ENCODE measurements at regions not wholly inside any gene's neighbourhood (a gene's known extent, or its start where the extent isn't known, plus 50 kb on each side); places are given as distances from the start of the nearest gene placed in this dataset.
"Not testable (repeated sequence)": the region's sequence is repeated elsewhere in the genome, so short reads cannot be mapped to it uniquely, and the experiment has no call there.

DNA sequence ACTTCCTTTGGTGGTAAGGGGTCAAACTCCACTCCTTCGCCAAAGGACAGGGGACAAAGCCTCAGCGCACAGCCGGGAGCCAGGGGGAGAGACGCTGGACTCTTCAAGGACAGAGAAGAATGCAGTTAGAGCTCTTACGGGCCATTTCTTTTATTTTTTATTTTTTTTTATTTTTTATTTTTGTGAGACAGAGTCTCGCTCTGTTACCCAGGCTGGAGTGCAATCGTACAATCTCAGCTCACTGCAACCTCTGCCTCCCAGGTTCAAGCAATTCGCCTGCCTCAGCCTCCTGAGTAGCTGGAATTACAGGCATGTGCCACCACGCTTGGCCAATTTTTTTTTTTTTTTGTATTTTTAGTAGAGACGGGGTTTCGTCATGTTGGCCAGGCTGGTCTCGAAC is 93.2 kb upstream of the RPH3AL start, which contains the start of gene RFLNB:
RFLNB (minus strand) TSS at position 101 of the 400 bp plus-strand sequence.
- not testable (repeated sequence) for DNase-seq (ENCODE audit: low read depth); H3K4me3 ChIP-seq (ENCODE audit: control insufficient read depth, low read depth, low read length)

DNA sequence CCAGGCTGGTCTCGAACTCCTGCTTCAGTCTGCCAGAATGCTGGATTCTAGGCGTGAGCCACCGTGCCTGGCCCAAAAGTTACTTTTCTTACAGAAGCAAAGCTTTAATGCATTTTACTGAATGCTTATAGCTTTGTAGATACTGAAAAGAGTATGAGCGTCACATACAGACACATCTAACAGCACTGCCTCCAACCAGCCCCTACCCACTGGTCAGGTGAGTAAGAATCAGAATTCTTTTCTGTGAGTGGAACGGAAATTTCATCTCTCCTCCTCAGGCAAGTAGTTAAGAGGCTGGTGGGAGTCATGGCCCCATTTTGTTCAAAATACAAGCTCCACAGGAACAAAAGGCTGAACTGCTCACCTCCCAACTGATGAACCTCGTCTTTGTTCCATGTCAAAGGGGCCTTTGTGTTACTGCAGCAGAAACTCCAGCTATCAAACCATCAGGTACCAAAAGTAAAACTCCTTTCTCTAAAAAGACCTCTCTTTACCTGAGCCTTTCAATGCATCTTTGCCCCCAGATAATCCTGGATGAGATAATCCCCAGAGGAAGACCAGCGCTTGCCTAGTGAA is 92.4 kb upstream of the RPH3AL start:
- no peak overlapping the region for H3K4me3 ChIP-seq (ENCODE audit: control insufficient read depth, low read depth, low read length)

DNA sequence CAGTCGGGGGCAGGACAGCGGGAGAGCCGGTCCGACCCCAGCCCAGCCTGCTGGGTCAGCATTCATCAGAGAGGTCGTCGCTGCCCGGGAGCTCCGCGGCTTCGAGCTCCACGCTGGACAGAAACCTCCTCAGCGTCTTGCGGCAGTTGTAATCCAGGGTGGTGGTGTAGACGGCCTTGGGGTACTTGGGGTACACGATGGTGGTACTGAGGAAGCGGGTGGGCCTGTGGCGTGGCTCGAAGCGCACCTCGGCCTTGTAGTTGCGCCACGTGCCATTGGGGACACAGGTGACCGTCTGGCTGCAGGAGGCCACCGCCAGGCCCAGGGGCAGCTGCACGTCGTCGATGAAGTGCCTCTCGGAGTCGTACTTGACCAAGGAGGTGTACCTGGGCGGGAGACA is 90.5 kb upstream of the RPH3AL start:
- TF ChIP-seq, protein P1, sequence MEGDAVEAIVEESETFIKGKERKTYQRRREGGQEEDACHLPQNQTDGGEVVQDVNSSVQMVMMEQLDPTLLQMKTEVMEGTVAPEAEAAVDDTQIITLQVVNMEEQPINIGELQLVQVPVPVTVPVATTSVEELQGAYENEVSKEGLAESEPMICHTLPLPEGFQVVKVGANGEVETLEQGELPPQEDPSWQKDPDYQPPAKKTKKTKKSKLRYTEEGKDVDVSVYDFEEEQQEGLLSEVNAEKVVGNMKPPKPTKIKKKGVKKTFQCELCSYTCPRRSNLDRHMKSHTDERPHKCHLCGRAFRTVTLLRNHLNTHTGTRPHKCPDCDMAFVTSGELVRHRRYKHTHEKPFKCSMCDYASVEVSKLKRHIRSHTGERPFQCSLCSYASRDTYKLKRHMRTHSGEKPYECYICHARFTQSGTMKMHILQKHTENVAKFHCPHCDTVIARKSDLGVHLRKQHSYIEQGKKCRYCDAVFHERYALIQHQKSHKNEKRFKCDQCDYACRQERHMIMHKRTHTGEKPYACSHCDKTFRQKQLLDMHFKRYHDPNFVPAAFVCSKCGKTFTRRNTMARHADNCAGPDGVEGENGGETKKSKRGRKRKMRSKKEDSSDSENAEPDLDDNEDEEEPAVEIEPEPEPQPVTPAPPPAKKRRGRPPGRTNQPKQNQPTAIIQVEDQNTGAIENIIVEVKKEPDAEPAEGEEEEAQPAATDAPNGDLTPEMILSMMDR (IDR thresholded peaks at IDR 0.05; ENCODE audit: control insufficient read depth, insufficient read depth, low read depth, low read length, missing control alignments) = no peak
- DNase-seq (ENCODE audit: low read depth) = no peak
- H3K4me3 ChIP-seq (ENCODE audit: control insufficient read depth, low read depth, low read length) = no peak overlapping the region

More for the DNA sequence above, 92.4 kb upstream of the RPH3AL start:
- no peak for DNase-seq (ENCODE audit: low read depth)
- TF ChIP-seq, protein P1 (IDR thresholded peaks at IDR 0.05; ENCODE audit: control insufficient read depth, insufficient read depth, low read depth, low read length, missing control alignments) = no peak

DNA sequence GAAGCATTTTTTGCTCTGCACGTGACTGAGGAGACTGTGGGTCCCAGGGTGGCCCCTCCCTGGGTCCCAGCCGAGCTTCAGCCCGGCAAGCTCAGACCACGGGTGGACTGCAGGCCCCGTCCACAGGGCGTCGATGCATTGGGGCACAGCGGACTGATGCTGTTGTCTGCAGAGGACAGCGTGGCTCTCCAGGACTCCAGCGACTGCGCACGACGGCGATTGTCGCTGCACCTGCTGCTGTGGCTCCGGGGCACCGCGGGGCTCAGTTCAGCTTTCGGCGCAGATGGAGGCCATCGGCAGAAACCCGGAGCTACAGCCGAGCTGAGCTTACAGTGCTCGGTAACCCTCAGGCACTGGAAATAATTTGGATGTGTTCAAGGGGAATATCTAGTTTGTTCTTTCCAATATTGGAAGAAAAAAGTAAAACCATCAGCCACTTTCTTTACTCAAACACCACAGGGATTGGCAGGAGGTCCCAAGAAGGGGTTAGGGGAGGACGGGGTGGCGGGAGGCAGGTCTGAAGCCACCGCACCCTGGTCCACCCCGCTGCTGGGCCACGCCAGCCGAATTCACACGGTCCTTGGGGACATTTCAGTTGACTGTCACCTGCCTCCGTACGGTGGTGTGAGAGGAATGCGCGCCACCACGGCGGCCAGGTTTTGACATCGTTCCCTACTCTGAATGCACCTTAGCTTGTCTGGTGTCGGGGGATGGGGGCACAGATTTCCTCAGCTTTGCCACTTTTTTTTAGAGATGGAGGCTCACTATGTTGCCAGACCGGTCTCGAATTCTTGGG is 88.7 kb upstream of the RPH3AL start:
- DNase-seq (ENCODE audit: low read depth) = no peak
- TF ChIP-seq, protein P1 (IDR thresholded peaks at IDR 0.05; ENCODE audit: control insufficient read depth, insufficient read depth, low read depth, low read length, missing control alignments) = no peak
- no peak overlapping the region for H3K4me3 ChIP-seq (ENCODE audit: control insufficient read depth, low read depth, low read length)

DNA sequence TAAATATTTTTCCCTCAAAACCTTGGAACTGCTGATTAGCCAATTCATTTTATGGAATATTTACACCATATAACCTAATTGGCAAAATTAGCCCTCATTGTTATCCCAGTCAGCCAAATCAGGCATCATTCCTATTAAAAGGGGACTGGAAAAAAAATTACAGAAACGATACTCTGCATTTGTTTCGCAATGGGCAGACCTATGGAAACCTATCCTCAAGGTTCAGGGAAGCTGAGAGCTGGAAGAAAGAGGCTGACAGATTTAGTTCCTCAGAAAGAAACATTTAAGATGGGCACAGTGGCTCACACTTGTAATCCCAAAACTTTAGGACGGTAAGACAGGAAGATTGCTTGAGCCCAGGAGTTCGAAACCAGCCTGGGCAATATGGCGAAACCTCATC is 85.6 kb upstream of the RPH3AL start:
- TF ChIP-seq, protein P1 (IDR thresholded peaks at IDR 0.05; ENCODE audit: control insufficient read depth, insufficient read depth, low read depth, low read length, missing control alignments) = no peak
- DNase-seq (ENCODE audit: low read depth) = no peak

DNA sequence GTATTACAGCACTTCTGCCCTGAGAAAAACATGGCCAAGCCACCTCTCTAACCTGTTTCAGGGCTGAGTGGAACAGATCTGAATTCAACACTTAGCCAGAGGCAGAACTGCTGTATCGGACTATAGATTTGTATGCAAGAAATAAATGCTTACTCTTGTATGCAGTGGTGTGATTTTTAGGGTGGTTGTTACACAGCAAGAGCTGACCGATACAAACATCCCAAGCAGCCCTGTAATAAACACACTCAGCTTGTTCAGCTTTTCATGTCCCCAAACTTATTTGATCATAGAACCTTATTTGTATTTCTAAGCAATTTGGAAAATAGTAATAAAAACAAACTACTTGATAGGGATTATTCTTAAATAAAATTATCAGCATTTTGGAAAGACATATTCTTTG is 84.9 kb upstream of the RPH3AL start:
- H3K4me3 ChIP-seq (ENCODE audit: control insufficient read depth, low read depth, low read length) = no peak overlapping the region
- TF ChIP-seq, protein P1 (IDR thresholded peaks at IDR 0.05; ENCODE audit: control insufficient read depth, insufficient read depth, low read depth, low read length, missing control alignments) = no peak
- DNase-seq (ENCODE audit: low read depth) = no peak

More for the DNA sequence above, 85.6 kb upstream of the RPH3AL start:
- H3K4me3 ChIP-seq (ENCODE audit: control insufficient read depth, low read depth, low read length) = no peak overlapping the region

DNA sequence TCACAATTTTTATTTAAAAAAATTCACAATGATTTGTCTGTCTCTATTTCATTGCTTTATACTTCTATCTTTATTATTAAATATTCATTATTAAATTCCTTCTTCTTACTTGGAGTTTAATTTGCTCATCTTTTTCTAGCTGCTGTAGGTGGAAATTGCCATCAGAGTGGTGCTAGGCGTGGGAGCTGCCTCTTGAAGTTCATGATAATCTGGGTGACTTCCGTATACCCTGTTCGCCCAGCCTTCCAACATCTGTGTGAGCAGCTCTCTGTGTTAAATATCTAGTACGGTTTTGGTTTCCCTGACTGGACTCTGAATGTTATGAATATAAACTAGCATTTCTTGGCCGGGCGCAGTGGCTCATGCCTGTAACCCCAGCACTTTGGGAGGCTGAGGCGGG is 84.0 kb upstream of the RPH3AL start:
- TF ChIP-seq, protein P1 (IDR thresholded peaks at IDR 0.05; ENCODE audit: control insufficient read depth, insufficient read depth, low read depth, low read length, missing control alignments) = no peak
- no peak for DNase-seq (ENCODE audit: low read depth)
- H3K4me3 ChIP-seq (ENCODE audit: control insufficient read depth, low read depth, low read length) = no peak overlapping the region

DNA sequence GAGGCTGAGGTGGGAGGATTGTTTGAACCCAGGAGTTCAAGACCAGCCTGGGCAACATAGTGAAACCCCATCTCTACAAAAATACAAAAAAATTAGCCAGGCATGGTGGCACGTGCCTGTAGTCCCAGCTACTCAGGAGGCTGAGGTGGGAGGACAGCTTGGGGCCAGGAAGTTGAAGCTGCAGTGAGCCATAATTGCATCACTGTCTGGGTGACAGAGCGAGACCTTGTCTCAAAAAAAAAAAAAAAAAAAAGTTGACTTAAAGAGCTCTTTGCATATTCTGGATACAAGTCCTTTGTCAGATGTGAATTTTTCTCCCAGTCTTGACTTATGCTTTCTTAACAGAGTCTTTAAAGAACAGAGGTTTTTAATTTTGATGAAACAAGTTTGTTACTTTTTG is 79.9 kb upstream of the RPH3AL start:
- DNase-seq (ENCODE audit: low read depth); H3K4me3 ChIP-seq (ENCODE audit: control insufficient read depth, low read depth, low read length): not testable (repeated sequence)
